ENCODE measurements at regions not wholly inside any gene's neighbourhood (a gene's known extent, or its start where the extent isn't known, plus 50 kb on each side); places are given as distances from the start of the nearest gene placed in this dataset.

GRCh38 chr10:16304311-16304710, 132.5 kb upstream of the PTER start:
- no peak overlapping the region for H3K4me3 ChIP-seq (ENCODE audit: low read length)
- no peak for DNase-seq (ENCODE audit: low read depth, low spot score)

- DNase-seq (ENCODE audit: low read depth, low spot score): no peak
- H3K4me3 ChIP-seq (ENCODE audit: low read length): no peak overlapping the region
Observed at GRCh38 chr10:16310440-16310839, 126.4 kb upstream of the PTER start.

- no peak for DNase-seq (ENCODE audit: low read depth, low spot score)
- no peak overlapping the region for H3K4me3 ChIP-seq (ENCODE audit: low read length)
Observed at GRCh38 chr10:16314259-16314658, 122.6 kb upstream of the PTER start.

DNA sequence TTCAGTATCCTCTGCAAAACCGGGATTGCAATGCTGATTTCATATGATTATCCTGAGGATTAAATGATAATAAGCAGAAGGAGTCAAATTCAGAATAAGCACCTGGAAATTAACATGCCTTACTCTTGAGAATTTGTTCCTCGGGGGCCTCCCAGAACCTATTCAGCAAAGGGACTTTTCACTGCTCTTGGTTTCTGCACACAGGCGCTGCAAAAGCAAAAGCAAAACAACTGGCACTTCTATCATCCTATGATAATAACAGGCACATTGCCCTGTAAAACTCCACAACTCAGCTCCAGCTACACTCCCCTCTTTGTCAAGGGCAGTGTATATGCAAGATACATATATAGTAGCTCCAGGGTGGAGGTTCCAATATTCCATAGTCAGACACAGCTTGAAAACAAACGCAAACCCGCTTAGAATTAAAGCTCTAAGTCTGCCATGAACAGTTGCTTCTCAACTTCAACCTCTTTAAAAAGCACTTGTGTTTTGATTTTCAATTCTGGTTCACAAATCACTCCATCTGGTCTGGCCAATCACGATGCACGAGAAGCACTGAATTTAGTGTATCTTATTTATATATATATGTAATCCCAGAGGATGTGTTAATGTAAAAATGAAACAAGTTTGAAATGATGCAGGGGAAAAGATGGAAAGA, 119.9 kb upstream of the PTER start:
- H3K4me3 ChIP-seq (ENCODE audit: low read length): no peak overlapping the region
- DNase-seq (ENCODE audit: low read depth, low spot score): no peak

DNA sequence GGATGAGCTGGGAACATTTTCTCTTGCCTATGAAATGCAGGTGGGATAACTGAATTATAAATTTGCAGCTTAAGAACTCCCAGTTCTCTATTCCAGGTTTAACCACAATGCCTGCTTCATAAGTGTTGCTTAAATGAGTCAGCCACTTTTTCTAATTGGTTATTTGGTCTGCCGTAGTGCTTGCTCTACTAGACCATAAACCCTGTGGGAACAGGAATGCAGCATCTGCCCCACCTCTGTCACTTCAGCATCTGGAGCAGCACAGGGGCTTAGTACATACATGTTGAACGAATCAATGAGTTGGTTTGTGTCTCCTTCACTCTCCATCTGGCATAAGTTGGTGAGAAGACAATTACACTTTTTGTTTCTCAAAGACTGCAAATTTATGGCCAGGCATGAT, 95.2 kb upstream of the PTER start:
- DNase-seq (ENCODE audit: low read depth, low spot score): no peak
- no peak overlapping the region for H3K4me3 ChIP-seq (ENCODE audit: low read length)

DNA sequence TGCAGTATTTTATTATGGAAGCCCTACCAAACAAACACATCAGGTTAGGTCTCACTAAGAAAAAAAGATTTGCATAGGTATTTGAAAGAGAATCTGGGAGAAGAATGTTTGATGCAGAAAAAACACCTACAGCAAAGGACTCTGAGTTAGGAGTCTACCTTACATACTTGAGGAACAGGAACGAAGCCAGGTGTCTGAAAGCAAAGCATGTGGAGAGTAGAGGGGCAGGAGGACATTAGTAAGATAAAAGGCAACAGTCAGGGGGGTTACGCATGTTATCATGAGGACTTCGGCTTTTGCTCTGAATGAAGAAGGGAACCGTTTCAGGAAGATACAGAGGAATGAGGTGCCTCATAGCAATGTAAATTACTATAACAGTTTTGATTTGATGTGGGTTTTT, 87.9 kb upstream of the PTER start:
- no peak for DNase-seq (ENCODE audit: low read depth, low spot score)
- H3K4me3 ChIP-seq (ENCODE audit: low read length): no peak overlapping the region

- no peak overlapping the region for H3K4me3 ChIP-seq (ENCODE audit: low read length)
- no peak for DNase-seq (ENCODE audit: low read depth, low spot score)
Observed at GRCh38 chr10:16352146-16352545, 84.7 kb upstream of the PTER start.

GRCh38 chr10:16360001-16360400, 76.8 kb upstream of the PTER start:
- H3K4me3 ChIP-seq (ENCODE audit: low read length): no peak overlapping the region
- DNase-seq (ENCODE audit: low read depth, low spot score): no peak

DNA sequence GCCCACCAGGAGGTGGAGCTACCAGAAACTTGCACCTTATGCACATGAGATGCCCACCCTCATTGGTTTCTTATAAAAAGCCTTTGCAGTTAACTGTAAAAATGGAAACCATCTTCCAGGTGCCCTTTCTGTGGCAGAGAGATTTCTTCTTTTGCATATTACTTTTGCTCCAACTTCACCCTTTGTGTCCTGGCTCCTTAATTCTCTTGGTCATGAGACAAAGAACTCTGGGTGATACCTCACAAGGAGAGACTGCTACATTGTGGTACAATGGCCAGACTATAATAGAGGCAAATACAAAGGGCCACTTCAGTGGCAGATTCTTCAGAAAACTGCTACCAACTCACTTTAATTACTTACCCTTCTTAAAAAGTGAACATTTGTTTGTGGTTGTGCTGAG, 76.4 kb upstream of the PTER start:
- H3K4me3 ChIP-seq (ENCODE audit: low read length): no peak overlapping the region

GRCh38 chr10:16361086-16361485, 75.7 kb upstream of the PTER start:
- no peak overlapping the region for H3K4me3 ChIP-seq (ENCODE audit: low read length)
- DNase-seq (ENCODE audit: low read depth, low spot score): no peak

More for the DNA sequence above, 76.4 kb upstream of the PTER start:
- no peak for DNase-seq (ENCODE audit: low read depth, low spot score)

GRCh38 chr10:16363741-16364140, 73.1 kb upstream of the PTER start:
- no peak for DNase-seq (ENCODE audit: low read depth, low spot score)
- H3K4me3 ChIP-seq (ENCODE audit: low read length): no peak overlapping the region

GRCh38 chr10:16367621-16368292, 69.1 kb upstream of the PTER start:
- no peak overlapping the region for H3K4me3 ChIP-seq (ENCODE audit: low read length)
- DNase-seq (ENCODE audit: low read depth, low spot score): no peak

GRCh38 chr10:16381083-16381482, 55.7 kb upstream of the PTER start:
- H3K4me3 ChIP-seq (ENCODE audit: low read length): no peak overlapping the region
- DNase-seq (ENCODE audit: low read depth, low spot score): no peak

DNA sequence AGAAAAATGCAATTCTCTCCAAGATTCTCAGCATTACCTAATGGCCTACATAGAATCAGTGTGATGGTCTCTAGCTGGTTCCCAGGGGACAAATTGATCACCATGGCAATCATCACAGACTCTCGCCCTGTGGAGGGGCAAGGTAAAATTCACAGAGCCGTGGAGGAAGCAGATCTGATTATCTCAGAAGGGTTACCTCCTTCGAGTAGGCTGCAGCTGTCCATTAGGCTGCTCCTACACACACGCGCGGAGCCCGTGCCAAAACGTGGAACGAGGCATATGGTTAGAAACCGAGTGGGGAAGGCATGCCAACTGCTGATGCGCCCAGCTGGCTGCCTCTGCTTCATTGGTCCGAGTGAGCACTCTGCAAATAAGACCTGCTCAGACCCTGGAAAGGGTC, 52.8 kb upstream of the PTER start:
- H3K4me3 ChIP-seq (ENCODE audit: low read length): no peak overlapping the region
- no peak for DNase-seq (ENCODE audit: low read depth, low spot score)

GRCh38 chr10:16386855-16387254, 50.0 kb upstream of the PTER start:
- no peak for DNase-seq (ENCODE audit: low read depth, low spot score)
- no peak overlapping the region for H3K4me3 ChIP-seq (ENCODE audit: low read length)

Measured in Jurkat, Clone E6-1 (cell line).